ENCODE measurements at regions not wholly inside any gene's neighbourhood (a gene's known extent, or its start where the extent isn't known, plus 50 kb on each side); places are given as distances from the start of the nearest gene placed in this dataset.

DNA sequence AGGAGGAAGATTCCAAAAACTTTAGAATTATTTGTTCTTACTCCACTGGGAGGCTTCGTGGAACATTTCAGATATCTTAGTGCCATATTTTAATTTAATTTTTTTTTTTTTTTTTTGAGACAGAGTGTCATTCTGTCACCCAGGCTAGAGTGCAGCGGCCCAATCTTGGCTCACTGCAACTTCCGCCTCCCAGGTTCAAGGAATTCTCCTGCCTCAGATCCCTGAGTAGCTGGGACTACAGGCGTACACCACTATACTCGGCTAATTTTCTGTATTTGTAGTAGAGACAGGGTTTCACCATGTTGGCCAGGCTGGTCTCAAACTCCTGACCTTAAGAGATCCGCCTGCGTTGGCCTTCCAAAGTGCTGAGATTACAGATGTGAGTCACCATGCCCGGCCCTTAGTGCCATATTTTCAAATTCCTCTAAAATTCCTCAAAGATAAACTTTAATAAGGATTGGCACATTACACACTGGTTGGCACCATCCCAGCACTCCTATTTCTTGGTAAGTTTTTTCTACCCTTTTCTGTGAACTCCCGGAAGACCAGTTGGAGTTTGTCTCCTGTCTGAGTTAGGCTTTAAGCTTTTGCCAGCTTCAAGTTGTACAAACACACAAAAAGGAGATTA lies 693.7 kb downstream of the MCTP2 start:
- Histone ChIP-seq H3K4me3 (replicated peaks; ENCODE audit: insufficient read depth, low read length) (no peak overlapping the region), H3K27me3 (ENCODE audit: insufficient read depth, poor library complexity, severe bottlenecking) (peaks cover 6% of the 10 kb centered on the region), H3K27ac (replicated peaks) (no peak overlapping the region)
- no peak for DNase-seq (ENCODE audit: low read depth in 1 of 2, low spot score in 1 of 2)
- TF ChIP-seq SPI1 (IDR thresholded peaks at IDR 0.05; ENCODE audit: borderline replicate concordance, low read depth) = no peak
- TF ChIP-seq GABPA (IDR thresholded peaks at IDR 0.05; ENCODE audit: low read depth) = no peak
- TF ChIP-seq, protein P1, sequence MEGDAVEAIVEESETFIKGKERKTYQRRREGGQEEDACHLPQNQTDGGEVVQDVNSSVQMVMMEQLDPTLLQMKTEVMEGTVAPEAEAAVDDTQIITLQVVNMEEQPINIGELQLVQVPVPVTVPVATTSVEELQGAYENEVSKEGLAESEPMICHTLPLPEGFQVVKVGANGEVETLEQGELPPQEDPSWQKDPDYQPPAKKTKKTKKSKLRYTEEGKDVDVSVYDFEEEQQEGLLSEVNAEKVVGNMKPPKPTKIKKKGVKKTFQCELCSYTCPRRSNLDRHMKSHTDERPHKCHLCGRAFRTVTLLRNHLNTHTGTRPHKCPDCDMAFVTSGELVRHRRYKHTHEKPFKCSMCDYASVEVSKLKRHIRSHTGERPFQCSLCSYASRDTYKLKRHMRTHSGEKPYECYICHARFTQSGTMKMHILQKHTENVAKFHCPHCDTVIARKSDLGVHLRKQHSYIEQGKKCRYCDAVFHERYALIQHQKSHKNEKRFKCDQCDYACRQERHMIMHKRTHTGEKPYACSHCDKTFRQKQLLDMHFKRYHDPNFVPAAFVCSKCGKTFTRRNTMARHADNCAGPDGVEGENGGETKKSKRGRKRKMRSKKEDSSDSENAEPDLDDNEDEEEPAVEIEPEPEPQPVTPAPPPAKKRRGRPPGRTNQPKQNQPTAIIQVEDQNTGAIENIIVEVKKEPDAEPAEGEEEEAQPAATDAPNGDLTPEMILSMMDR (IDR thresholded peaks at IDR 0.05; ENCODE audit: insufficient read depth, low read length) = no peak
- TF ChIP-seq POLR2AphosphoS5 (IDR thresholded peaks at IDR 0.05; ENCODE audit: low read depth) = no peak
- TF ChIP-seq, protein P2, sequence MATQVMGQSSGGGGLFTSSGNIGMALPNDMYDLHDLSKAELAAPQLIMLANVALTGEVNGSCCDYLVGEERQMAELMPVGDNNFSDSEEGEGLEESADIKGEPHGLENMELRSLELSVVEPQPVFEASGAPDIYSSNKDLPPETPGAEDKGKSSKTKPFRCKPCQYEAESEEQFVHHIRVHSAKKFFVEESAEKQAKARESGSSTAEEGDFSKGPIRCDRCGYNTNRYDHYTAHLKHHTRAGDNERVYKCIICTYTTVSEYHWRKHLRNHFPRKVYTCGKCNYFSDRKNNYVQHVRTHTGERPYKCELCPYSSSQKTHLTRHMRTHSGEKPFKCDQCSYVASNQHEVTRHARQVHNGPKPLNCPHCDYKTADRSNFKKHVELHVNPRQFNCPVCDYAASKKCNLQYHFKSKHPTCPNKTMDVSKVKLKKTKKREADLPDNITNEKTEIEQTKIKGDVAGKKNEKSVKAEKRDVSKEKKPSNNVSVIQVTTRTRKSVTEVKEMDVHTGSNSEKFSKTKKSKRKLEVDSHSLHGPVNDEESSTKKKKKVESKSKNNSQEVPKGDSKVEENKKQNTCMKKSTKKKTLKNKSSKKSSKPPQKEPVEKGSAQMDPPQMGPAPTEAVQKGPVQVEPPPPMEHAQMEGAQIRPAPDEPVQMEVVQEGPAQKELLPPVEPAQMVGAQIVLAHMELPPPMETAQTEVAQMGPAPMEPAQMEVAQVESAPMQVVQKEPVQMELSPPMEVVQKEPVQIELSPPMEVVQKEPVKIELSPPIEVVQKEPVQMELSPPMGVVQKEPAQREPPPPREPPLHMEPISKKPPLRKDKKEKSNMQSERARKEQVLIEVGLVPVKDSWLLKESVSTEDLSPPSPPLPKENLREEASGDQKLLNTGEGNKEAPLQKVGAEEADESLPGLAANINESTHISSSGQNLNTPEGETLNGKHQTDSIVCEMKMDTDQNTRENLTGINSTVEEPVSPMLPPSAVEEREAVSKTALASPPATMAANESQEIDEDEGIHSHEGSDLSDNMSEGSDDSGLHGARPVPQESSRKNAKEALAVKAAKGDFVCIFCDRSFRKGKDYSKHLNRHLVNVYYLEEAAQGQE (IDR thresholded peaks at IDR 0.05; ENCODE audit: insufficient replicate concordance, low read depth) = no peak

DNA sequence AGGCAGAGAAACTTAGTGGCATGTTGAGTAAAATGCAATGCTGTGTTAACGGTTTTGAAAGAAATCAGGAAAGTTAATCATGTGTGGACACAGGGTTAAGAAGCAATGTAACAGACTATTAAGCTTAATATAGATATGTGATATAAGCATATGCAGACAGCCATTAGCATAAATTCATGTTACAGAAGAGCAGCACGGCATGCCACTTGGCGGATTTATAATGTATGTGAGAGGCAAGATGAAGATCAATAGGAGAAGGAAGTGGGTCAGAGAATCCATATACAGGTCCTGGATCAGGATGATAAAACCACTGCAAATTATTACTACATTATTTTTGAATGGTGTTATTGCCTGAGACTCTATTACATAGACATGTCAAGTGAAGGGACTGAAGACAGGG lies 694.3 kb downstream of the MCTP2 start:
- no peak for DNase-seq (ENCODE audit: low read depth in 1 of 2, low spot score in 1 of 2)
- peaks cover 6% of the 10 kb centered on the region for H3K27me3 ChIP-seq (ENCODE audit: insufficient read depth, poor library complexity, severe bottlenecking)
- no peak overlapping the region for H3K4me3 ChIP-seq (replicated peaks; ENCODE audit: insufficient read depth, low read length)
- TF ChIP-seq, protein P1 (IDR thresholded peaks at IDR 0.05; ENCODE audit: insufficient read depth, low read length) = no peak
- no peak for TF ChIP-seq GABPA (IDR thresholded peaks at IDR 0.05; ENCODE audit: low read depth)
- TF ChIP-seq POLR2AphosphoS5 (IDR thresholded peaks at IDR 0.05; ENCODE audit: low read depth) = no peak
- TF ChIP-seq, protein P2 (IDR thresholded peaks at IDR 0.05; ENCODE audit: insufficient replicate concordance, low read depth) = no peak
- TF ChIP-seq SPI1 (IDR thresholded peaks at IDR 0.05; ENCODE audit: borderline replicate concordance, low read depth) = no peak
- no peak overlapping the region for H3K27ac ChIP-seq (replicated peaks)

DNA sequence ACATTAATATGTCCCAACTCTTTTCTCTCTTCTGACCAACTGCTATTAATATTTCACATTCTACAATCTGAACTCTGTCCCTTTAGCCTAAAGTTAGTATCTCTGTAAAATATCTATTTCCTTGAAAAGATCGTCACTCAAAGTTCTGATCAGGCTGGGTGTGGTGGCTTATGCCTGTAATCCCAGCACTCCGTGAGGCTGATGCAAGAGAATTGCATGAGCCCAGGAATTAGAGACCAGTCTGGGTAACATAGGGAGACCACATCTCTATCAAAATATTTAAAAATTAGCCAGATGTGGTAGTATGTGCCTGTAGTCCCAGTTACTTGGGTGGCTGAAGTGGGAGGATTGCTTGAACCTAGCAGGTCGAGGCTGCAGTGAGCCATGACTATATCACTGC lies 695.6 kb downstream of the MCTP2 start:
- Histone ChIP-seq H3K27ac (replicated peaks) (no peak overlapping the region), H3K4me3 (replicated peaks; ENCODE audit: insufficient read depth, low read length) (no peak overlapping the region), H3K27me3 (ENCODE audit: insufficient read depth, poor library complexity, severe bottlenecking) (peaks cover 6% of the 10 kb centered on the region)
- no peak for TF ChIP-seq POLR2AphosphoS5 (IDR thresholded peaks at IDR 0.05; ENCODE audit: low read depth)
- TF ChIP-seq, protein P2 (IDR thresholded peaks at IDR 0.05; ENCODE audit: insufficient replicate concordance, low read depth) = no peak
- no peak for DNase-seq (ENCODE audit: low read depth in 1 of 2, low spot score in 1 of 2)
